ENCODE measurements at regions not wholly inside any gene's neighbourhood (a gene's known extent, or its start where the extent isn't known, plus 50 kb on each side); places are given as distances from the start of the nearest gene placed in this dataset.

DNA sequence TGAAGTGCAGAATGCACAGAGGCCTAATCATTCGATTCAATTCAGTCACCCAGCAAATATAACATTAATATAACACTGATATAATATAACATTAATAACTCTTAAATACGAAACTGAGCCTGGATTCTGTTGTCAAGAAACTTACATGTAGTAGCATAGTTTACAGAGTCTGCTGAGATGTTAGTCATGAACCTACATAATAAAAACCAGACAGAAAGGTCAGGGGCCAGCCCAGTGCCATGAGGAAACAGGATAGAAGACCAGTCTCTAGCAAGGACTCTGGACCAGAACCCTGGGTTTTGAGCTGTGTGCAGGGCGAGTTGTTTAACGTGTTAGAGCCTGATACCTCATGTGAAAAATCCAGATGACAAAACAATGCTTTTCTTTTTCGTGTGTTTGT lies 234.7 kb downstream of the NR2F1-AS1 start:
- TF ChIP-seq, protein P1, sequence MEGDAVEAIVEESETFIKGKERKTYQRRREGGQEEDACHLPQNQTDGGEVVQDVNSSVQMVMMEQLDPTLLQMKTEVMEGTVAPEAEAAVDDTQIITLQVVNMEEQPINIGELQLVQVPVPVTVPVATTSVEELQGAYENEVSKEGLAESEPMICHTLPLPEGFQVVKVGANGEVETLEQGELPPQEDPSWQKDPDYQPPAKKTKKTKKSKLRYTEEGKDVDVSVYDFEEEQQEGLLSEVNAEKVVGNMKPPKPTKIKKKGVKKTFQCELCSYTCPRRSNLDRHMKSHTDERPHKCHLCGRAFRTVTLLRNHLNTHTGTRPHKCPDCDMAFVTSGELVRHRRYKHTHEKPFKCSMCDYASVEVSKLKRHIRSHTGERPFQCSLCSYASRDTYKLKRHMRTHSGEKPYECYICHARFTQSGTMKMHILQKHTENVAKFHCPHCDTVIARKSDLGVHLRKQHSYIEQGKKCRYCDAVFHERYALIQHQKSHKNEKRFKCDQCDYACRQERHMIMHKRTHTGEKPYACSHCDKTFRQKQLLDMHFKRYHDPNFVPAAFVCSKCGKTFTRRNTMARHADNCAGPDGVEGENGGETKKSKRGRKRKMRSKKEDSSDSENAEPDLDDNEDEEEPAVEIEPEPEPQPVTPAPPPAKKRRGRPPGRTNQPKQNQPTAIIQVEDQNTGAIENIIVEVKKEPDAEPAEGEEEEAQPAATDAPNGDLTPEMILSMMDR (conservative IDR thresholded peaks at IDR 0.05 in 1 of 2, IDR thresholded peaks at IDR 0.05 in 1 of 2; ENCODE audit: extremely low read depth in 1 of 2, insufficient read depth in 1 of 2, low read depth in 1 of 2, low read length in 2 of 2): no peak
- TF ChIP-seq EZH2 (IDR thresholded peaks at IDR 0.05; ENCODE audit: borderline replicate concordance, low read length): no peak
